Ascending aorta (tissue), 2 donors: ENCODE measurements at regions not wholly inside any gene's neighbourhood (a gene's known extent, or its start where the extent isn't known, plus 50 kb on each side); places are given as distances from the start of the nearest gene placed in this dataset.

Experiments used
- DNase-seq, 2 donors: peaks; one replicate each; pipeline ENCODE4 v3.0.0-alpha.2; 2019; ENCODE audit warnings: low spot score in 2 of 2
- H3K27ac ChIP-seq, 2 donors: fragments of 200-600 bp; sonication (generic); one replicate each; pipeline ENCODE4 v1.5.1; 2016 to 2017; ENCODE audit warnings: mild to moderate bottlenecking in 1 of 2
- H3K27me3 ChIP-seq: fragments of 200-600 bp; sonication (generic); one replicate; pipeline ENCODE4 v1.5.1; 2017
- H3K36me3 ChIP-seq, 2 donors: fragments of 200-600 bp; sonication (generic); one replicate each; pipeline ENCODE4 v1.5.1; 2016
- H3K4me1 ChIP-seq, 2 donors: fragments of 200-600 bp; sonication (generic); one replicate each; pipeline ENCODE4 v1.5.1; 2016 to 2017; ENCODE audit warnings: mild to moderate bottlenecking in 1 of 2
- H3K4me3 ChIP-seq, 2 donors: fragments of 200-600 bp; sonication (generic); one replicate each; pipeline ENCODE4 v1.5.1; 2016 to 2017; ENCODE audit warnings: mild to moderate bottlenecking in 1 of 2
- H3K9me3 ChIP-seq, 2 donors: fragments of 200-600 bp; sonication (generic); one replicate each; pipeline ENCODE4 v1.5.1; 2016
- intact Hi-C: fragments of 100-400 bp; cut with DNase I; formaldehyde crosslinking; loops from one replicate; pipeline ENCODE4 v1.15.1; 2023
- TF ChIP-seq, protein P1 (sequence below), 3 experiments: fragments of 200-600 bp in 2 of 3; fragments of 450-650 bp in 1 of 3; sonication (generic) in 2 of 3; IDR thresholded peaks; one replicate each; pipeline ENCODE4 v1.5.1; 2016 to 2019; ENCODE audit warnings: antibody characterized with exemption in 3 of 3, mild to moderate bottlenecking in 1 of 3, moderate library complexity in 1 of 3

DNA sequence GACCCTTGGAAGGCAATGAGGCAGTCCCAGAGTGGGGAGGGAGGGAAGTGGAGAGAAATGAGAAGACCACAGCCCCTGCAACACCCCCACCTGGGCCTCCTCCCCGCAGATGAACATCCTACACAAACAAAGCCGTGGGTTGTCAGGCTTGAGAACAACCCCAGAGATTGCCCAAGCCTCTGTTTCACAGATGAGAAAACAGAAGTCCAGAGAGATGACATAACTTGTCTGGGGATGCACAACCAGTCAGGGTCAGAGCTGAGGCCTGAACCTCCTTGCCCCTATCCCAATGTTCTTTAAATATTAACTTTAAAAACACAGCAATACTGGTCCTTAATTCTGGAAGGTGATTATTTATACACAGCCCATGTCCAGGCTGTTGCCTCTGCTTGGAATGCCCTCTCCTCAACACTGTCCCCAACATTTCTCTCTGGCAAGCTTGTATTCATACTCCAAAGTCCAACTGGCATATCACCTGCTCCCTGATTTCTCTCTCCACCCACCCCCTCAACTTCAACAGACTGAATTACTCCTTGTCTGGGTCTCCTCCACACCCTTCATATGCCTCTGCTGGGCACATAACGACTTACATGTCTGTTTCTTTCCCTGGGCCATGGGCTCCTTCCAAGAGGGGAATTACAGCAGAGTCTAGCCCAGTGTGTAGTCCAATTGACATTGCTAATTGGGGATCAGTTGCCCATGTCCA, 135.5 kb upstream of the LRFN2 start:
- Histone ChIP-seq H3K27ac (no peak overlapping the region), H3K4me1 (peaks cover 0 to 12% of the 10 kb centered on the region in 2 donors), H3K4me3 (no peak overlapping the region), H3K9me3 (no peaks in the 10 kb centered on the region), H3K36me3 (no peaks in the 10 kb centered on the region), H3K27me3 (no peaks in the 10 kb centered on the region)
- TF ChIP-seq, protein P1, sequence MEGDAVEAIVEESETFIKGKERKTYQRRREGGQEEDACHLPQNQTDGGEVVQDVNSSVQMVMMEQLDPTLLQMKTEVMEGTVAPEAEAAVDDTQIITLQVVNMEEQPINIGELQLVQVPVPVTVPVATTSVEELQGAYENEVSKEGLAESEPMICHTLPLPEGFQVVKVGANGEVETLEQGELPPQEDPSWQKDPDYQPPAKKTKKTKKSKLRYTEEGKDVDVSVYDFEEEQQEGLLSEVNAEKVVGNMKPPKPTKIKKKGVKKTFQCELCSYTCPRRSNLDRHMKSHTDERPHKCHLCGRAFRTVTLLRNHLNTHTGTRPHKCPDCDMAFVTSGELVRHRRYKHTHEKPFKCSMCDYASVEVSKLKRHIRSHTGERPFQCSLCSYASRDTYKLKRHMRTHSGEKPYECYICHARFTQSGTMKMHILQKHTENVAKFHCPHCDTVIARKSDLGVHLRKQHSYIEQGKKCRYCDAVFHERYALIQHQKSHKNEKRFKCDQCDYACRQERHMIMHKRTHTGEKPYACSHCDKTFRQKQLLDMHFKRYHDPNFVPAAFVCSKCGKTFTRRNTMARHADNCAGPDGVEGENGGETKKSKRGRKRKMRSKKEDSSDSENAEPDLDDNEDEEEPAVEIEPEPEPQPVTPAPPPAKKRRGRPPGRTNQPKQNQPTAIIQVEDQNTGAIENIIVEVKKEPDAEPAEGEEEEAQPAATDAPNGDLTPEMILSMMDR (IDR thresholded peaks at IDR 0.05): no peak
- intact Hi-C loops: no loop called here
- no peak for DNase-seq

DNA sequence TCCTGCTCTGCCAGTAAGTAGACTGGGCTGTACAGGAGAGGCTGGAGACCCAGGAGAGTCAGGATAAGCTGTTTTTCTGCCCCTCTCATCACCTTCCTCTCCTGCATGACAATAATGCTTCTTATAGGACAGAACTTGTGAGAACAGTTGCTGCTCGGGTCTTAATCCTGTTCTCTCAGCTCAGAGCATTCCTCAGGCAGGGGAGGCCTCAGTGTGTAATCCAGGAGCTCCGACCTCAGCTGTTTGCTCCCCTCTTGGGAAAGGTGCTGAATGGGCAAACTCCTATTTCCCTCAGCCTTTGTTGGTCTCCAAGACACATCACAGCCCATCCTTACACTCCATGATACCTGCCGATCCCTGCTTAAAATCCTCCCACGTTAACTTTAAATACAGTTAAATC, 134.9 kb upstream of the LRFN2 start:
- no peak for DNase-seq
- H3K9me3 ChIP-seq: no peaks in the 10 kb centered on the region
- no peaks in the 10 kb centered on the region for H3K36me3 ChIP-seq
- TF ChIP-seq, protein P1 (IDR thresholded peaks at IDR 0.05): no peak
- intact Hi-C loops: no loop called here
- H3K4me1 ChIP-seq: peaks cover 0 to 12% of the 10 kb centered on the region in 2 donors
- no peak overlapping the region for H3K27ac ChIP-seq
- no peak overlapping the region for H3K4me3 ChIP-seq
- H3K27me3 ChIP-seq: no peaks in the 10 kb centered on the region

DNA sequence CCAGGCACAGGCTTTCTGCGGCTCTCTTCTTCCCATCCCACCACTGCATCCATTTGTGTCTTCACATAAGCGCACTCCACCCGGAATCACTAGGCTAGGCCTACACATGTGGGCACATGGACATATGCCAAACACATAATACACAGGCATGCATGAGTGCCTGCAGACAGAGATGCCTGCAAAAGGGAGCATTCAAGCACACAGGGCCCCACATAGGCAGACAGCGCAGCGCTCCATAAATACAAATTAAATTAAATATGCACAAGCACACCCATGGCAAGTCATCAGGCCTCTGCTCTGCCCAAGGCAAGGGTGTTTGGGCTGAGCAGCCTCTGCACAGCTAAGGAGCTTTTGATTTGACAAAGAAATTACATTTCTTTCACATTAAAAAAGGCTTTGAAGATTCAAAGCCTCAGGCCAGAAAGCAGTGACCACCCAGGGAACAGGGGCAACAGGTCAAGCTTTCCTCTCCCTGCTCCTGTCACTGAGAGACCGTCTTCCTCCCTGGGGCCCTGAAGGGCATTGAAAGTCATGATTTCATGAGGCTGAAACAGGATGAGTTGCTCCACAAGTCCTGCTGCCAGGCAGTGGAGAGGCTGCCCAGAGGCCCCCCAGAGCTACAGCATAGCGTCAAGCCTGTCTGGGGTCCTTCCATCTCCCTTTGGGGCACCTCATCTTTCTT, 134.2 kb upstream of the LRFN2 start:
- no peak overlapping the region for H3K4me3 ChIP-seq
- peaks cover 0 to 12% of the 10 kb centered on the region in 2 donors for H3K4me1 ChIP-seq
- H3K27me3 ChIP-seq: no peaks in the 10 kb centered on the region
- TF ChIP-seq, protein P1 (IDR thresholded peaks at IDR 0.05): no peak
- H3K27ac ChIP-seq: no peak overlapping the region
- DNase-seq: no peak
- H3K9me3 ChIP-seq: no peaks in the 10 kb centered on the region
- intact Hi-C loops: no loop called here
- no peaks in the 10 kb centered on the region for H3K36me3 ChIP-seq

DNA sequence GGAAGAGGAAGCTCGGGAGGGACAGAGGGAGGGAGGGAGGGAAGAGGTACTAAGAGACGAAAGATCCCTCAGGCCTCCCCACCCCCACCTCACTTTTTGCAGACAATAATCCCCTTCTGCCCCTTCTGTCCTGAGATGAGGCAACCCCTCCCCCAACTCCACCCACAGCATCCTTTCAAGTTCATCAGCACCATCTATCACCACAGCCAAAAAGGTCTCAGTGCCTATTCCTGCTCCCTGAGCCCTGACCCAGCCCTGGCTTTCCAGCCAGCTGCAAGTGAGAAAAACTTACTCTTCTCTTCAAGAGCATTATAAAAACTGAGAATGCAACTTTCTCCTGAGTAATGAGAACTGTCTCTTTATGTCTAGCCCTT, 133.2 kb upstream of the LRFN2 start:
- peaks cover 0 to 12% of the 10 kb centered on the region in 2 donors for H3K4me1 ChIP-seq
- H3K27me3 ChIP-seq: no peaks in the 10 kb centered on the region
- no peak overlapping the region for H3K4me3 ChIP-seq
- intact Hi-C loops: no loop called here
- TF ChIP-seq, protein P1 (IDR thresholded peaks at IDR 0.05): no peak
- no peaks in the 10 kb centered on the region for H3K9me3 ChIP-seq
- H3K36me3 ChIP-seq: no peaks in the 10 kb centered on the region
- H3K27ac ChIP-seq: peak overlapping the region; percentile 44 to 65
- no peak for DNase-seq

DNA sequence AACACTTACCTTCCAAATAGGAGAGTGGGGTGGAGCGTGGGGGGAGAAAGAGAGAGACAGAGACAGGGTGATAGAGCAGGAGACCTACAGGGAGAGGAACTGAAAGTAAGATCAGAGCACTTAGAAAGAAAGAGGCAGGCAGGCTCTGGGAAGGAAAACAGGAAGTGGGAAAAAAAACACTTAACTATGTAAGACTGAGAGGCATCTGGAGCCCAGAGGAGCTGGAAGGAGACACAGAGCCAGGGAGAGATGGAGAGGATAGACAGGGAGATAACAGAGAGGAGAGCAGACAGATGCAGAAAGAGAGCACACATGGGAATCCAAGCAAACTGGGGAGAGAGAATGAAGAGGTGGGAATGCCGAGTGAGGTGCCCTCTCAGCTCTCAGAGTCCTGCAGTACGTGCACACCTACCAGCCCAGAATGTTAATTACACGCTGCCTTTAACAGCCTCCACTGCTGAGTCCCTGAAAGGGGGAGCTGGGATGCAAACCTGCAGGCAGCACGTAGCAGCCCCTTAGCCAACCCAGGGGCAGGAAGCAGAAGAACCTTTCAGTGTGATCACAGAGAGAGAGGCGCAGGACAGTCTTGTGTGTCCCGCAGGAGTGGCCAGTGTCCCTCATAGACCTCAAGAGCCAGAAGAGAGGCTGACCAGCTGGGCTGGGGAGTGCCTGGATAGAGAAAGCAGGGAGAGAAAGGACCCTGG, 132.7 kb upstream of the LRFN2 start:
- intact Hi-C loops: no loop called here
- no peaks in the 10 kb centered on the region for H3K27me3 ChIP-seq
- H3K36me3 ChIP-seq: no peaks in the 10 kb centered on the region
- peak overlapping the region; percentile 17 to 34 for H3K4me3 ChIP-seq
- H3K27ac ChIP-seq: peak overlapping the region; percentile 44 to 65
- H3K4me1 ChIP-seq: peaks cover 0 to 12% of the 10 kb centered on the region in 2 donors
- TF ChIP-seq, protein P1 (IDR thresholded peaks at IDR 0.05): no peak
- DNase-seq: no peak
- no peaks in the 10 kb centered on the region for H3K9me3 ChIP-seq
